Sciatic nerve (tissue), 2 donors: ENCODE measurements at regions not wholly inside any gene's neighbourhood (a gene's known extent, or its start where the extent isn't known, plus 50 kb on each side); places are given as distances from the start of the nearest gene placed in this dataset.
"Not testable (repeated sequence)": the region's sequence is repeated elsewhere in the genome, so short reads cannot be mapped to it uniquely, and the experiment has no call there.

Experiments used
- ATAC-seq: fragments of 200-7000 bp; cut with Tn5 transposase; one replicate; pipeline ENCODE4 v1.9.1; 2020; ENCODE audit warnings: mild to moderate bottlenecking, moderate library complexity
- DNase-seq: peaks from one replicate; pipeline ENCODE4 v3.0.0-alpha.2; 2020; ENCODE audit warnings: low spot score
- intact Hi-C: fragments of 100-400 bp; cut with DNase I; formaldehyde crosslinking; loops from one replicate; pipeline ENCODE4 v1.14.2; 2022
- donor health status: DM: no; HTN: no; CAD: no.
- donor health status: DM: no; HTN: no; CAD: no.

DNA sequence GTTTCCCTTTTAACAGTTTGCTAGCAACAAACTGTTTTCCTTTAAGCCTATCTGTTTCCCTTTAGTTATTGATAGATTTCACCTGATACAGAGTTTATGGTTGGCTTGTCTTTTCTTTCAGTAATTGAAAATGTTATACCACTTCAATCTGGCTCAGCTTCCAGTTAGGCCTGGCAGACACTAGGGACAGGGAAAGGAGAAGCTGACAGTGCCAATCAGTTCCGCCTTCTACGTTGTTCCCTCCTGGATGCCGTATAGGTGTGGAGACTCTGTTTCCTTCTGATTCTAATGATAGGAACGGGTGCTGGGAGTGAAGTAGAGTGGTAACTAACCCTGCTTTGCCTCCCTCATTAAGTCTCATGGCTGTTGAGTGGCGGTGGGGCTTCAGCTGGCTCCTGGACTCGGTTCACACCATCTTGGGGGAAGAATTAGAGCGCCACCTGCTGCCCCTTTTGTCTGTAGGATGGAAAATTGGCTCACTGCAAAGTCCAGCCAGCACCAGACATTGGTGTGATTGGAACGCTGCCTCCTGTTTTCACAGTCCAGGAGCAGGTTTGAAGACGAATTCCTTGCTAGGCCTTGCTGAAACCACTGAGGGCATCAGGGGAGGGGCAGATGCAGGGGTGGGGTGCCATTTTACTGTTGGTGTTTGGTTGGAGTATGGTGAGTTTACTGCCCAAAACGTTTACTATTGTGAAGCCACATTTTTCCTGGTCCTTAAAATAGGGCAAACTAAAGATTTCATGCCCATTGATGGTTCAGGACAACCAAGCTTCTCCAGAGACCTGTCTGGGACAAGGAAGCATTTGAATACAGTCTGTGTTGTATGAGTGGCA lies 1729.5 kb downstream of the GRIK2 start:
- intact Hi-C loops: no loop called here

DNA sequence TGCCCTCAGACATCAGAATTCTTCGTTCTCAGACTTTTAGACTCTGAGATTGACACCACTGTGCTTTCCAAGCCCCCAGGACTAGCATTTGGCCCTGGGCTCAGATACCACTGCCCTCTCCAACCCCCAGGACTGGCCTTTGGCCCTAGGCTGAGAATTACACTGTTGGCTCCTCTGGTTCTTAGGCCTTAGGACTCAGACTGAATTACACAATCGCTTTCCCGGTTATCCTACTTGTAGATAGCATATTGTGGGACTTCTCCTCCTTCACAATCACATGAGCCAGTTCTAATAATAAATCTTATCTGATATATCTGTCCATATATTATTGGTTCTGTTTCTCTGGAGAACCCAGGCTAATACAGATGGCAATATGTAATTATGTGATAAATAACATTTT lies 1725.5 kb downstream of the GRIK2 start:
- ATAC-seq (no peak), DNase-seq (no peak)
- intact Hi-C loops: no loop called here

More for the DNA sequence above, 1729.5 kb downstream of the GRIK2 start:
- no peak for ATAC-seq
- DNase-seq: peak; percentile 59

DNA sequence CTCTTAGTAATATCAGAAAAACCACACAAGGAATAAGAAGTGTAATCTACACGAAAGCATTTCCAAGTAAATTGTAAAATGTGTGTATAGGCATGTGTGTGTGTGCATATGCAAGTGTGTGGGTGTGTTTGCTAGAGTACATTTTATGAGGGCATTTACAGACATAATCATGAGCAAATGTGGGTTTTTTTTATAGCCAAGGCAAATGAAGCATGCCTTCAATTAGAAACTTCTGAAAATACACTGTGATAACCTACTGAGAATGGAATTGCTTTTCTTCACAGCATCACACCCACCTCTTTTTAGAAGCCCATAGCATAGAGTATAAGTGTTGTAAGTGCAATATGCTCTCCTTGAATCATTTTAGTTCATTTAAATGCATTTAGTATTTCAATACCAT lies 1721.1 kb downstream of the GRIK2 start:
- no peak for ATAC-seq
- DNase-seq: no peak
- intact Hi-C loops: no loop called here

DNA sequence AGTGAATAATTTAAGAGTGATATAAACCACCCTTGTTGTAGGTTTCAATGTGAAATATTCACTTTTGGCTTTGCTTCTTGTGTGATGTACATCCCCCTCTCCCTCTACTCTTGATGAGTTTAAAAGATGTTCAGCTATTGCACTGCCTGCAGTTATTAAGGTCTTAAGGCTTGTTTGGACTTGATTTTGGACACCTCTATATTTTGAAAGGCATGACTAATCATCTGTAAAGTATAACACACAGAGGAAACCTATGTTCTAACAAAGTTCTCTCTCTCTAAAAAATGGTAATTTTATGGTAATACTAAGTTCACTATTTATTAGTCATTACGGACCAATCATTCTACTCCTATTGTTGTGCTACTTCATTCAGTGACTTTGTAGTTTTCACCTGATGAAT lies 1719.9 kb downstream of the GRIK2 start:
- DNase-seq (no peak), ATAC-seq (no peak)
- intact Hi-C loops: no loop called here

DNA sequence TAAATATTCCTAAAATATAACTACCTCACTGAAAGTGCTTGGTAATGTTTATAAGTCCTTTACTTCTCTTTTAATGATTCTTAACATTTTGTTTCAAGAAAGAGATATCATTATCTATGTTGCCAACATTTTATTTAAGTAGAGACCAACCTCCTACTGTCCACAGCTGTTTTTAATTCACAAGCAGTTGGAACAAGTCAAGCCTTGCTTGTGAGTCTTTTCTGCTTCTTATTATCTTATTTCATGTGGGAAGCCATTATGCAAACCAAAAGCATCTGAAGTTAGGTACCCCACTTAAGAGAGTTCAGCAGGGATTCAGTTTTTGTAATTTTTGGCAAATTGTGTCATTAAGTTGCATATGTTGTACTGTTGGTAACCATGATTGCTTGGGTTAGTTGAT lies 1714.5 kb downstream of the GRIK2 start:
- no peak for DNase-seq
- no peak for ATAC-seq
- intact Hi-C loops: no loop called here

DNA sequence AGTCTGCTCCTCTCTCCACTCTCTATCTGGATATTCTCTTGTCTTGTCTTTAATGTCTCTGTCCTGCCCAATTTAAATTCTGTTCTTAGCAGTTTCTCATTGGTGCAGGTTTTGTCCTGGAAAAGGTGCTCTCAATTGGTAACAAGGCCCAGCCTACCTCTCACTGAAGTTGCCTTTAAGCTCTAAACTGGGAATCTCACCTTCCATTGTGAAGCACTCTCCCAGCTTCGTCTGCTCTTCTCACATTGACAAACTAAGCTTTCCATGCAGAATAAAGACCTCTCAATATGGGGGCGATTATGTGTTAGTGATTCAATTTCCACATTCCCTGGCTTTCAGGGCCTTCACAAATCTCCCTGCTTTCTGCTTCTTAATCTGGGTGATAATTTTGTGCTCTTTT lies 1712.2 kb downstream of the GRIK2 start:
- DNase-seq (no peak), ATAC-seq (no peak)
- intact Hi-C loops: no loop called here

DNA sequence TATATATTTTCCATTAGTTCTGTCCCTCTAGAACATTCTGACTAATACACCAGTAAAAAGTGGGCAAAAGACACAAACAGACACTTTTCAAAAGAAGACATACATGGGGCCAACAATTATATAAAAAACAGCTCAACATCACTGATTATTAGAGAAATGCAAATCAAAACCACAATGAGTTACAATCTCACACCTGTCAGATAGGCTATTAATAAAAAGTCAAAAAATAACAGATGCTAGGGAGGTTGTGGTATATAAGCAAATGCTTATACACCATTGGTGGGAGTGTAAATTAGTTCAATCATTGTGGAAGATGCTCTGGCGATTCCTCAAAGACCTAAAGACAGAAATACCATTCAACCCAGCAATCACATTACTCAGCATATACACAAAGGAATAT lies 1707.8 kb downstream of the GRIK2 start:
- DNase-seq (no peak), ATAC-seq (no peak)
- intact Hi-C loops: no loop called here

DNA sequence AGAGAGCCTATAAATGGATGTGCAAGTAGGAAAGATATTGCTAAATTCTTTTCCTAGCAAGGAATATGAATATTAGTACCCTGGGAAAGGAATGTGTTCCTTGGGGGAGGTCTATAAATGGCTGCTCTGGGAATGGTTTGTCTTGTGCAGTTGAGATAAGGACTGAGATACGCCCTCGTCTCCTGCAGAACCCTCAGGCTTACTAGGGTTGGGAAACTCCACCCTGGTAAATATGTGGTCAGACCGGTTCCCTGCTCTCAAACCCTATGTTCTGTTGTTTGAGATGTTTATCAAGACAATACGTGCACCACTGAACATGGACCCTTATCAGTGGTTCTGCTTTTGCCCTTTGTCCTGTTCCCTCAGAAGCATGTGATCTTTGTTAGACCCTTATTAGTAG lies 1698.9 kb downstream of the GRIK2 start:
- ATAC-seq, DNase-seq, intact Hi-C loops: not testable (repeated sequence)

DNA sequence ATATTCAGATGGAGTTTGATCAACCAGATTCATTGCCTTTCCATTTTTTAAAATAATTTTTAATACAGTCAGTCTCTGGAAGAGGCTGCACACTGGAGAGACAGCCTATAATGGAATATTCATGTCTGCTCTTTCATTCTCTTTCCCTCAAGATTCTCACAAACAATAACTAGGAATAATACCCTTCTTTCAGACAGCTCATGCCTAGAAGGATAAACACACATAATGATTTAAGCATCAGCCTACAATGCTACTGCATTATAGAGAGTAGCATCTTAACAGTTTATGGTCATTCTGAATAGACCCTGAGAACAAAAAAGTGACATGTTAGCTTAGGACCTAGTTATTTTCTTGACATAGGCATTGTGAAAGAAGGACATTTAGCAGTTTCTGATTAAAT lies 1692.3 kb downstream of the GRIK2 start:
- ATAC-seq (no peak), DNase-seq (no peak)
- intact Hi-C loops: no loop called here

DNA sequence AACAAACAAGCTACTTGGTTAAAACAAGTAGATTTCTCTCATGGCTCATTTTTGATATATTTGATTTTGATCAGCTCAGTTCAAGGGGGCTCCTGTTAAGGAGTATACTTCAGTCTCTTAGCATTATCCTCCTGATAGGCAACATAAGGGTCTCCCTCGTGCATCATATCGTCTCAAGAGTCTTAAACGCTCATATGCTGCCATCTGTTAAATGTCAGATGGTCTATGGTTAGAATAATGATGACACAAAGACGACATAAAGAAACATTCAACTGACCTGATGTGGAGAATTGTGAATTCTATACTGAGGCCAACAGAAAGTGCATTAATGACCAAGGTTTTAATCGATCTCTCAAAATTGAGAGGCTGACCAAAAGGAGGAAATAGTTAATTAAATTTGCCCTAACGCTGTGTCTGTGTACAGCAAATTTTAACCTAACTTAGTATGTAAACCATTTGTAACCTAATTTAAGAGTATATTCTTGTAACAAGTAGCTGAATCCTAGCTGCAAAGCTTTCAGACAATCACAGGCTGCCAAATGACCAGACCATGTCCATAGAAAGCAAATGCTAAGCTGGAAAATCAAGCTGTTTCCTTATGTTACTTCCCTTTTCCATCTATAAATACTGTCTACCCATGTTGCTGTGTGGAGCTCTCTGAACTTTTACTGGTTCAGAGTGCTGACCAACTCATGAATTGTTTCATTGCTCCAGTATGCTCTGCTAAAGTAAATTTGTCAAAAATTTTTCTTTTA lies 1688.5 kb downstream of the GRIK2 start:
- intact Hi-C loops: no loop called here
- DNase-seq (no peak), ATAC-seq (no peak)

DNA sequence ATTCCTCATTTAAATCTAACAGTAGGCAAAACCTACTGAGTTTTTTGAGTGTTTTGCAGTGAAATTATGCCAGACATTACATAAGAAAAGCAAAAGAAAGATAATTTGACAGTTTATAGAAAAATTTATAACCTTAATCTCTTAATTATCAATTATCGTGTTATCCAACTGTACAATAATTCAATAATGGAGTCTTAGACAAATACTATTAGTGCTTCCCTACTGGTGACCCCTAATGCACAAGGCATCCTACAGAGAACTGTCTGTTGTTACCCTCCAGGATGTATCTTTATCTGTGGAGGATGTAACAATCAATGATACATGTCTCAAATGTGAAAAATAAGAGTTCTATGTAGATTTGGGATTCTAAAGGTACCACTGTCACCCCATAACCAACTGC lies 1687.6 kb downstream of the GRIK2 start:
- intact Hi-C loops: no loop called here
- no peak for ATAC-seq
- DNase-seq: no peak

DNA sequence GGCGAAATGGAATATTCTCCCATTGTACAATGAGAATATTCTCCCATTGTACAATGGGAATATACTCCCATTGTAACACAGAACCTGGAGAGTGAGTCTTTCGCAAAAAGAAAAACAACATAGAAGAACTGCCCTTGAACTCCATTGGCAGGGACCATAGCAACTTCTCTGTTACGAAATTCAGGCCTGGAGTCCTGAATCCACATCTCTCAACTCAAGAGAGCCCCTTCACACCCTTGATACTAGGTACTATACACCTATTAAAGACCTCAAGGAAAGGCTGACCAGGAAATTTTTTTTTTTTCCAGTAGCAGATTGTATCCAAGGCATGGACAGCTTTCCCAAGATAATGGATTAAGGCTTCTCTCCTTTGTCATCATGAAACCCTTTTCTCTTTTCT lies 1687.0 kb downstream of the GRIK2 start:
- intact Hi-C loops: no loop called here
- no peak for ATAC-seq
- DNase-seq: no peak

DNA sequence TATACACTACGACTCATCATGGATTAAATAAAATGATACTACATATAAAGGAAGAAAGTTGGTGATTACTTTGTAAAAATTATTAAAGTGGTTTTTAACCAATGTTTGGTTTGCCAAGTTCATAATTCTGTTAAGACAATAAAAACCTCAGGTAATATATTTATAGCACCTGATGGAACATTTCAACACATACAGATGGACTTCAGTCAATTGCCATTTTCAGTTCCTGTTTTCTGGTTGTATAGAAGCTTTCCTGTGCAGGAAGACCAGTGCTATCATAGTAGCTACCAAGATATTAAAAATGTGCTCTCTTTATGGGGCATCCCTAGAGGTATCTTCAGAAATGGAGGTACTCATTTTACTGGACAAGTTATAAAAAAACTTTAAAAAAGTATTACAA lies 1686.4 kb downstream of the GRIK2 start:
- intact Hi-C loops: no loop called here
- ATAC-seq (no peak), DNase-seq (no peak)

DNA sequence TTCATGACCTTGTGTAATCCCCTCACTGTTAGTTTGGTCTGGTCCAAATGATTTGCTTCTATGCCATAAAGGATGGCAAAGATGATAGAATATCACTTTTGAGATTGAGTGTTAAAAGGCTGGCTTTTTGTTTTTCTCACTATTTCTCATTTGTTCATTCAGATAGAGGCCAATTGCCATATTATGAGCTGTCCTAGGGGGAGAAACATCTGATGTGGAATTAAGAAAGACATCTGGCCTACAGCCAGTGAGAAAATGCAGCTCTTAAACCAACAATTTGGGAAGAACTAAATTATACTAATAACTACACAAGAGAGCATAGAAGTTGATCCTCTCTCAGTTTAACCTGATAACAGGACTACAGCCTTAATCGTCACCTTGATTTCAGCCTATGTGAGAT lies 1668.6 kb downstream of the GRIK2 start:
- DNase-seq (no peak), ATAC-seq (no peak)
- intact Hi-C loops: no loop called here

DNA sequence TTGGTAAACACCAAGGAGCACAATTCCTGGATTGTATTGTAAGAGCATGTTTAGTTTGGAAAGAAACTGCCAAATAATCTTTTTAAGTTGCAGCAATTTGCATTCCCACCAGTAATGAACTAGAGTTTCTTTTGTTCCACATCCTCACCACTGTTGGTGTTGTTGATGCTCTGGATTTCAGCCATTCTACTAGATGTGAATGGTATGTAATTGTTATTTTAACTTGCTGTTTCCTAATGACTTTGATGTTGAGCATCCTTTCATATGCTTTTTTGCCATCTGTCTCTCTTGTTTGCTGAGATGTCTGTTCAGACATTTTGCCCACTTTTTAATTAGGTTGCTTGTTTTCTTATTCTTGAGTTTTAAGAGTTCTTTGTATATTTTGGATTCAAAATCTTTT lies 1654.1 kb downstream of the GRIK2 start:
- DNase-seq: no peak
- no peak for ATAC-seq
- intact Hi-C loops: no loop called here

DNA sequence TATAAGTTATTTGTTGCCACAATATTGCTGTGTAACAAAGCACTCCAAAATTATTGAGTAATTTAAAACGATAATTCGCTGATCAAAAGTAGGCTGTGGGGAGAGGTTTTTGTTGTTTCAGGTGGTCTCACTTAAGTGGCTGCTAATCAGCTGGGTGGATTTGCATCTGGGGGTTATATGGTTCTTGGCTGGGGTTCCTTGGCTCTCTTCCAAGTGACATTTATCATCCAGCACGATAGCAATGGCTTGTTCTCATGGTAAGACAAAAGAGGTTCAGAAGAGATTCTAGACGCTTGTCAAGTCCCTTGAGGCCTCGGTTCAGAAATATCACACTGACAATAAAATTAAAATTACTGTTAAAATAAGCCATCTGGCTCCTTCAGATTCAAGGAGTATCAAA lies 1648.8 kb downstream of the GRIK2 start:
- no peak for DNase-seq
- ATAC-seq: no peak
- intact Hi-C loops: no loop called here

DNA sequence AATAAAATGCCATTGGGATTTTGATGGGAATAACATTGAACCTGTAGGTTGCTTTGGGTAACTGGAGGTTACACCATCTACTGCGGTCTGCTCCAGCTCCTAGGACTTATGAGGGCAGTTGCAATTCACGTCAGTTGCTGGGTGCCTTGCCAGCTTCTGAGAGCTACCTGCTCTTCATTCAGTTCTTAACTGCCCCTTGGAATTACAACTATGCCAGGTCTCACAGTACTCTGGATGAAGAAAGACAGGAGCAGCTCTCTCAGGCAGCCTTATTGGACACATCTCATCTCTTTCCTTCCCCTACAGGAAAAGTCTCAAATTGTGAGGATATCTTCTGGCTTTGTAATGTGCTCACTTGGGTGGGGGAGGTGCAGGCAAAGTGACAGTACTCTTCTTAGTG lies 1643.3 kb downstream of the GRIK2 start:
- ATAC-seq: no peak
- intact Hi-C loops: no loop called here
- DNase-seq: no peak

DNA sequence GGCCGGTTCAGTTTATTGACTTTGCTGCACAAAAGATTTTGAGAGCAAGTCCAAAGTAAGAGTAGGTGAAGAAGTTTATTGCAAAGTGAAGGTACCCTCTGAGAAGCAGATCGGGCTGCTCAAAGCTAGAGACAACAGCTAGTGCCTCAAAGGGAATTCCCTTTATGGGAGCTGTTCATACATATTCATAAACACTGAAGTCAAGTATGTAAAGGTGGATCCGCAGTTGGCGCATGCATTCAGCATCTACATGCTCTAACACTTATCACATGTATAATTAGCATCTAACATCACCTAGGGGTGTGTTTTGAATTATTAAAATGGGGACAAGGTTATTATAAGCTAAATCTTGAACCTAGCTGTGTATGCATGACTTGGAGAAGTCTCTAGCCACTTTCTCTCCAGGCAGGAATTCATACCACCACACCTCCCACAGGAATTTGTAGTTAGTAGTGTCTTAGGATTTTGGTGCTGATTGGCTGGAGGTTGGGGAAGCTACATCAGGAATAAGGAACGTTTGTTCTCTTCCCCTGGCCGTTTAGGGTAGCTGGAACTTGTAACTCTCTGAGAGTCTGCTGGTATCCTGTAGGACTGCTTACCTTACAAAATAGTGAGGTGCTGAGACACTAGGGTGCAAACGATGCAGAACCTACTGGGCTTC lies 1633.9 kb downstream of the GRIK2 start:
- intact Hi-C loops: no loop called here
- DNase-seq (no peak), ATAC-seq (no peak)

DNA sequence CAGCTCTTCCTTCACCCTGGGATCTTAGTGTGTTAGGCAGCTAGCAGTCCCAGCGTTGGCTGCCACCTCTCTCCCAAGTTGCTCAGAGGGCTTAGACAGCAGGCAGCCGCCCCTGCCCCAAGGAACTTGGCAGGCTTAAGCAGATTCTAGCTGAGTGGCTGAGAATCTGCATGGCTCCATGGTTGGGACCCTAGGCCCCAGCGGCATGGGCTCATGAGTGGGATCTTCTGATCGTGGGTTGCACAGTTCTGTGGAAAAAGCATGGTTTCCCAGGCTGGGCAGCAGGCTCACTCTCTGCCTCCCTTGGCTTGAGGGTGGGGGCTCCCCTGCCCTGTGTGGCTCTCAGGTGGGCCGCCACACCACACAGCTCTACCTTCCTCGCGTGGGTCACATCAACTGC lies 1624.9 kb downstream of the GRIK2 start:
- DNase-seq (no peak), ATAC-seq (no peak)
- intact Hi-C loops: no loop called here

DNA sequence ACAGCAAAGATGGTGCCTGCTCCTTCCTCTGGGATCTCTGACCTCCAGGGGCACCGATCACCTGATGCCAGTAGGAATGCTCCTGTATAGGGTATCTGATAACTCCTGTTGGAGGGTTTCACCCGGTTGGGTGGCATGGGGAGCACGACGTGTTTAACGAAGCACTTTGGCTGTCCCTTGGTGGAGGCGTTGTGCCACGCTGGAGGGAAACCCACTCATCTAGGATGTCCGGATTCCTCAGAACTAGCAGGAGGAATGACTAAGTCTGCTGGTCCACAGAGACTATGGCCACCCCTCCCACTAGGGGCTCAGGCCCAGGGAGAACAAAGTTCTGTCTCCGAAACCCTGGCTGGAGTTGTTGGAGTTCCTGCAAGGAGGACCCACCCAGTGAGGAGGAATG lies 1624.4 kb downstream of the GRIK2 start:
- DNase-seq (no peak), ATAC-seq (no peak)
- intact Hi-C loops: no loop called here
